GM23338 (cell line): ENCODE measurements at regions not wholly inside any gene's neighbourhood (a gene's known extent, or its start where the extent isn't known, plus 50 kb on each side); places are given as distances from the start of the nearest gene placed in this dataset.

Experiments
- ATAC-seq: fragments of 200-7000 bp; cut with Tn5 transposase; 3 replicates; pipeline ENCODE4 v1.9.1; 2020
- DNase-seq: peaks from one replicate; pipeline ENCODE4 v3.0.0-alpha.2; 2015; ENCODE audit warnings: low spot score
- H2AFZ ChIP-seq: fragments of 200-600 bp; sonication (generic); 2 replicates; pipeline ENCODE4 v1.8.0; 2016; ENCODE audit warnings: antibody characterized with exemption, mild to moderate bottlenecking, moderate library complexity
- H3F3A ChIP-seq: fragments of 200-600 bp; sonication (generic); replicated peaks from 2 replicates; pipeline ENCODE4 v1.8.0; 2017; ENCODE audit warnings: antibody characterized with exemption, mixed run types, low read depth
- H3K27ac ChIP-seq: fragments of 200-600 bp; sonication (generic); 2 replicates; pipeline ENCODE4 v1.6.1; 2016; ENCODE audit warnings: low read depth
- H3K27me3 ChIP-seq: fragments of 200-600 bp; sonication (generic); 2 replicates; pipeline ENCODE4 v1.8.0; 2016; ENCODE audit warnings: mild to moderate bottlenecking, mixed run types, moderate library complexity; ENCODE audit not compliant: insufficient read depth
- H3K36me3 ChIP-seq: fragments of 200-600 bp; sonication (generic); 2 replicates; pipeline ENCODE4 v1.8.0; 2016; ENCODE audit warnings: mild to moderate bottlenecking; ENCODE audit not compliant: insufficient read depth
- H3K4me1 ChIP-seq: fragments of 200-600 bp; sonication (generic); 2 replicates; pipeline ENCODE4 v1.8.0; 2016; ENCODE audit warnings: mild to moderate bottlenecking, moderate library complexity; ENCODE audit not compliant: insufficient read depth
- H3K4me2 ChIP-seq: fragments of 200-600 bp; sonication (generic); 2 replicates; pipeline ENCODE4 v1.7.1; 2017; ENCODE audit warnings: mixed run types
- H3K4me3 ChIP-seq: fragments of 200-600 bp; sonication (generic); 2 replicates; pipeline ENCODE4 v1.6.1; 2016; ENCODE audit warnings: mixed run types
- H3K79me2 ChIP-seq: fragments of 200-600 bp; sonication (generic); replicated peaks from 2 replicates; pipeline ENCODE4 v1.8.0; 2017; ENCODE audit warnings: mild to moderate bottlenecking; ENCODE audit not compliant: insufficient read depth
- H3K9me2 ChIP-seq: fragments of 200-600 bp; sonication (generic); 2 replicates; pipeline ENCODE4 v1.8.0; 2017; ENCODE audit not compliant: insufficient read depth
- H4K20me1 ChIP-seq: fragments of 200-600 bp; sonication (generic); replicated peaks from 2 replicates; pipeline ENCODE4 v1.8.0; 2017; ENCODE audit warnings: mild to moderate bottlenecking; ENCODE audit not compliant: insufficient read depth
- H3K27ac Mint-ChIP-seq: 2 replicates; pipeline ENCODE4 v1.8.0; 2020; ENCODE audit warnings: inconsistent platforms, mild to moderate bottlenecking, moderate library complexity, mixed read lengths
- H3K27me3 Mint-ChIP-seq: 3 replicates; pipeline ENCODE4 v1.8.0; 2022; ENCODE audit warnings: low read depth, mild to moderate bottlenecking, moderate library complexity, mixed read lengths, inconsistent platforms; ENCODE audit not compliant: insufficient read depth, poor library complexity
- H3K36me3 Mint-ChIP-seq: 3 replicates; pipeline ENCODE4 v1.8.0; 2021; ENCODE audit warnings: low read depth, mild to moderate bottlenecking, inconsistent platforms, moderate library complexity, mixed read lengths
- H3K4me1 Mint-ChIP-seq: 3 replicates; pipeline ENCODE4 v1.8.0; 2020; ENCODE audit warnings: mild to moderate bottlenecking, inconsistent platforms, mixed read lengths
- H3K4me3 Mint-ChIP-seq: 3 replicates; pipeline ENCODE4 v1.8.0; 2021; ENCODE audit warnings: moderate library complexity, mild to moderate bottlenecking, inconsistent platforms, mixed read lengths
- H3K9me3 Mint-ChIP-seq: 3 replicates; pipeline ENCODE4 v1.8.0; 2020; ENCODE audit warnings: moderate library complexity, mild to moderate bottlenecking, inconsistent platforms, mixed read lengths
- EZH2 ChIP-seq: fragments of 200-600 bp; sonication (generic); IDR thresholded peaks from one replicate; pipeline ENCODE4 v1.8.0; 2017; ENCODE audit warnings: antibody characterized with exemption, mild to moderate bottlenecking, low read depth; ENCODE audit not compliant: unreplicated experiment
- EZH2phosphoT487 ChIP-seq: fragments of 200-600 bp; sonication (generic); IDR thresholded peaks from one replicate; pipeline ENCODE4 v1.8.1; 2018; ENCODE audit warnings: antibody characterized with exemption; ENCODE audit not compliant: unreplicated experiment
- JUNB ChIP-seq: IDR thresholded peaks from one replicate; pipeline ENCODE4 v1.6.1; 2016; ENCODE audit warnings: antibody characterized with exemption; ENCODE audit not compliant: unreplicated experiment
- NANOG ChIP-seq: IDR thresholded peaks from 2 replicates; pipeline ENCODE4 v1.6.1; 2016; ENCODE audit warnings: antibody characterized with exemption, borderline replicate concordance
- POLR2AphosphoS5 ChIP-seq: IDR thresholded peaks from 2 replicates; pipeline ENCODE4 v1.6.1; 2016; ENCODE audit warnings: antibody characterized with exemption, low read depth
- STAT1 ChIP-seq: IDR thresholded peaks from one replicate; pipeline ENCODE4 v1.6.1; 2016; ENCODE audit warnings: antibody characterized with exemption; ENCODE audit not compliant: unreplicated experiment
- ZNF114 ChIP-seq: fragments of 250-450 bp; sonication (Bioruptor Pico); IDR thresholded peaks from 2 replicates; pipeline ENCODE4 v1.5.0; 2020; ENCODE audit warnings: mild to moderate bottlenecking, moderate library complexity
- ZNF331 ChIP-seq: fragments of 250-450 bp; sonication (Bioruptor Pico); IDR thresholded peaks from 2 replicates; pipeline ENCODE4 v1.5.0; 2020; ENCODE audit warnings: low read depth, mild to moderate bottlenecking, moderate library complexity
- TF ChIP-seq, protein P1 (sequence below): IDR thresholded peaks from 2 replicates; pipeline ENCODE4 v1.6.1; 2016; ENCODE audit warnings: antibody characterized with exemption
- TF ChIP-seq, protein P2 (sequence below): fragments of 250-450 bp; sonication (Bioruptor Pico); IDR thresholded peaks from 2 replicates; pipeline ENCODE4 v1.5.0; 2020; ENCODE audit warnings: mild to moderate bottlenecking, moderate library complexity
- TF ChIP-seq, protein P3 (sequence below): IDR thresholded peaks from one replicate; pipeline ENCODE4 v1.6.1; 2018; ENCODE audit warnings: antibody characterized with exemption; ENCODE audit not compliant: unreplicated experiment
- TF ChIP-seq, protein P4 (sequence below), 2 experiments: fragments of 200-600 bp in 1 of 2; sonication (generic) in 1 of 2; conservative IDR thresholded peaks; 2 replicates each; pipeline versions ENCODE4 v1.5.1 to v1.6.1; 2016 to 2017; ENCODE audit warnings: antibody characterized with exemption in 2 of 2, low read depth in 2 of 2, mild to moderate bottlenecking in 2 of 2, moderate library complexity in 1 of 2

DNA sequence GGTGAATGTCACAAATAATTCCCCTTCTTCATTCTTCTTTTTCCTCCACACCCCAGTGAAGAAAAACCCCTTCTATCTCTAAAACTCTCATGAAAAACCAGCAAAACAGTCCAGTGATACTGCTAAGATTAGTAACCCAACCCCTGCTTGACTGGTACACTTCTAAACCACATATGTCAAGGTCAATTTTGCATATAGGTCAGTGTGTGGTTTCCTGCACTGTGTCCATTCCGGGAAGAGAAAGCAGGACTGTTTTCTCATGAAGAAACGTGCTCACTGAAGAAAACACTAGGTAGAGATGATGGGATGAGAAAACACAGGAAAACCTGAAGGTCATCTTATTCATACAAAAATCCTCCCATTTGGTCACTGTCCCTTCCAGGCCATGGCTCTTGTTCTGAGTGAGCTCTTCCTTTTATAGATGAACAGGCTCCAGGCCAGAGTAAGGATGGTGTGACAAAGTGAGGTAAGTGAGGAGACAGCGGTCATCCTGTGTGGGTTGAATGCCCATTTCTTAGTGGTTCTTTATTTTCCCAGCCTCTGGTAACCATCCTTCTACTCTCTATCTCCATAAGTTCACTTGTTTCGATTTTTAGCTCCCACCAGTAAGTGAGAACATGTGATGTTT lies 122.7 kb downstream of the FASLG start:
- no peaks in the 10 kb centered on the region for H3K4me1 ChIP-seq
- H3K79me2 ChIP-seq = no peaks in the 10 kb centered on the region
- H2AFZ ChIP-seq = no peak overlapping the region
- H3K27ac Mint-ChIP-seq = no peak overlapping the region
- no peaks in the 10 kb centered on the region for H3K36me3 Mint-ChIP-seq
- DNase-seq = no peak
- H3K36me3 ChIP-seq = no peaks in the 10 kb centered on the region
- no peaks in the 10 kb centered on the region for H3F3A ChIP-seq
- ATAC-seq = no peak
- H3K4me3 Mint-ChIP-seq = no peak overlapping the region
- no peaks in the 10 kb centered on the region for H4K20me1 ChIP-seq
- H3K4me3 ChIP-seq = no peak overlapping the region
- no peaks in the 10 kb centered on the region; the same call in 1 of the 2 replicates for H3K9me2 ChIP-seq
- H3K27ac ChIP-seq = no peak overlapping the region
- TF ChIP-seq, protein P1, sequence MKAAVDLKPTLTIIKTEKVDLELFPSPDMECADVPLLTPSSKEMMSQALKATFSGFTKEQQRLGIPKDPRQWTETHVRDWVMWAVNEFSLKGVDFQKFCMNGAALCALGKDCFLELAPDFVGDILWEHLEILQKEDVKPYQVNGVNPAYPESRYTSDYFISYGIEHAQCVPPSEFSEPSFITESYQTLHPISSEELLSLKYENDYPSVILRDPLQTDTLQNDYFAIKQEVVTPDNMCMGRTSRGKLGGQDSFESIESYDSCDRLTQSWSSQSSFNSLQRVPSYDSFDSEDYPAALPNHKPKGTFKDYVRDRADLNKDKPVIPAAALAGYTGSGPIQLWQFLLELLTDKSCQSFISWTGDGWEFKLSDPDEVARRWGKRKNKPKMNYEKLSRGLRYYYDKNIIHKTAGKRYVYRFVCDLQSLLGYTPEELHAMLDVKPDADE = no peak
- TF ChIP-seq, protein P2, sequence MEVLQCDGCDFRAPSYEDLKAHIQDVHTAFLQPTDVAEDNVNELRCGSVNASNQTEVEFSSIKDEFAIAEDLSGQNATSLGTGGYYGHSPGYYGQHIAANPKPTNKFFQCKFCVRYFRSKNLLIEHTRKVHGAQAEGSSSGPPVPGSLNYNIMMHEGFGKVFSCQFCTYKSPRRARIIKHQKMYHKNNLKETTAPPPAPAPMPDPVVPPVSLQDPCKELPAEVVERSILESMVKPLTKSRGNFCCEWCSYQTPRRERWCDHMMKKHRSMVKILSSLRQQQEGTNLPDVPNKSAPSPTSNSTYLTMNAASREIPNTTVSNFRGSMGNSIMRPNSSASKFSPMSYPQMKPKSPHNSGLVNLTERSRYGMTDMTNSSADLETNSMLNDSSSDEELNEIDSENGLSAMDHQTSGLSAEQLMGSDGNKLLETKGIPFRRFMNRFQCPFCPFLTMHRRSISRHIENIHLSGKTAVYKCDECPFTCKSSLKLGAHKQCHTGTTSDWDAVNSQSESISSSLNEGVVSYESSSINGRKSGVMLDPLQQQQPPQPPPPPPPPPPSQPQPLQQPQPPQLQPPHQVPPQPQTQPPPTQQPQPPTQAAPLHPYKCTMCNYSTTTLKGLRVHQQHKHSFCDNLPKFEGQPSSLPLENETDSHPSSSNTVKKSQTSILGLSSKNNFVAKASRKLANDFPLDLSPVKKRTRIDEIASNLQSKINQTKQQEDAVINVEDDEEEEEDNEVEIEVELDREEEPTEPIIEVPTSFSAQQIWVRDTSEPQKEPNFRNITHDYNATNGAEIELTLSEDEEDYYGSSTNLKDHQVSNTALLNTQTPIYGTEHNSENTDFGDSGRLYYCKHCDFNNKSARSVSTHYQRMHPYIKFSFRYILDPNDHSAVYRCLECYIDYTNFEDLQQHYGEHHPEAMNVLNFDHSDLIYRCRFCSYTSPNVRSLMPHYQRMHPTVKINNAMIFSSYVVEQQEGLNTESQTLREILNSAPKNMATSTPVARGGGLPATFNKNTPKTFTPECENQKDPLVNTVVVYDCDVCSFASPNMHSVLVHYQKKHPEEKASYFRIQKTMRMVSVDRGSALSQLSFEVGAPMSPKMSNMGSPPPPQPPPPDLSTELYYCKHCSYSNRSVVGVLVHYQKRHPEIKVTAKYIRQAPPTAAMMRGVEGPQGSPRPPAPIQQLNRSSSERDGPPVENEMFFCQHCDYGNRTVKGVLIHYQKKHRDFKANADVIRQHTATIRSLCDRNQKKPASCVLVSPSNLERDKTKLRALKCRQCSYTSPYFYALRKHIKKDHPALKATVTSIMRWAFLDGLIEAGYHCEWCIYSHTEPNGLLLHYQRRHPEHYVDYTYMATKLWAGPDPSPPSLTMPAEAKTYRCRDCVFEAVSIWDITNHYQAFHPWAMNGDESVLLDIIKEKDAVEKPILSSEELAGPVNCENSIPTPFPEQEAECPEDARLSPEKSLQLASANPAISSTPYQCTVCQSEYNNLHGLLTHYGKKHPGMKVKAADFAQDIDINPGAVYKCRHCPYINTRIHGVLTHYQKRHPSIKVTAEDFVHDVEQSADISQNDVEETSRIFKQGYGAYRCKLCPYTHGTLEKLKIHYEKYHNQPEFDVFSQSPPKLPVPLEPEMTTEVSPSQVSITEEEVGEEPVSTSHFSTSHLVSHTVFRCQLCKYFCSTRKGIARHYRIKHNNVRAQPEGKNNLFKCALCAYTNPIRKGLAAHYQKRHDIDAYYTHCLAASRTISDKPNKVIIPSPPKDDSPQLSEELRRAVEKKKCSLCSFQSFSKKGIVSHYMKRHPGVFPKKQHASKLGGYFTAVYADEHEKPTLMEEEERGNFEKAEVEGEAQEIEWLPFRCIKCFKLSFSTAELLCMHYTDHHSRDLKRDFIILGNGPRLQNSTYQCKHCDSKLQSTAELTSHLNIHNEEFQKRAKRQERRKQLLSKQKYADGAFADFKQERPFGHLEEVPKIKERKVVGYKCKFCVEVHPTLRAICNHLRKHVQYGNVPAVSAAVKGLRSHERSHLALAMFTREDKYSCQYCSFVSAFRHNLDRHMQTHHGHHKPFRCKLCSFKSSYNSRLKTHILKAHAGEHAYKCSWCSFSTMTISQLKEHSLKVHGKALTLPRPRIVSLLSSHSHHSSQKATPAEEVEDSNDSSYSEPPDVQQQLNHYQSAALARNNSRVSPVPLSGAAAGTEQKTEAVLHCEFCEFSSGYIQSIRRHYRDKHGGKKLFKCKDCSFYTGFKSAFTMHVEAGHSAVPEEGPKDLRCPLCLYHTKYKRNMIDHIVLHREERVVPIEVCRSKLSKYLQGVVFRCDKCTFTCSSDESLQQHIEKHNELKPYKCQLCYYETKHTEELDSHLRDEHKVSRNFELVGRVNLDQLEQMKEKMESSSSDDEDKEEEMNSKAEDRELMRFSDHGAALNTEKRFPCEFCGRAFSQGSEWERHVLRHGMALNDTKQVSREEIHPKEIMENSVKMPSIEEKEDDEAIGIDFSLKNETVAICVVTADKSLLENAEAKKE (CRISPR knock-in tag) = no peak
- TF ChIP-seq ZNF331 (CRISPR knock-in tag) (no peak), JUNB (no peak), POLR2AphosphoS5 (no peak), NANOG (no peak), EZH2phosphoT487 (no peak), EZH2 (no peak), STAT1 (no peak), ZNF114 (no peak)
- TF ChIP-seq, protein P3, sequence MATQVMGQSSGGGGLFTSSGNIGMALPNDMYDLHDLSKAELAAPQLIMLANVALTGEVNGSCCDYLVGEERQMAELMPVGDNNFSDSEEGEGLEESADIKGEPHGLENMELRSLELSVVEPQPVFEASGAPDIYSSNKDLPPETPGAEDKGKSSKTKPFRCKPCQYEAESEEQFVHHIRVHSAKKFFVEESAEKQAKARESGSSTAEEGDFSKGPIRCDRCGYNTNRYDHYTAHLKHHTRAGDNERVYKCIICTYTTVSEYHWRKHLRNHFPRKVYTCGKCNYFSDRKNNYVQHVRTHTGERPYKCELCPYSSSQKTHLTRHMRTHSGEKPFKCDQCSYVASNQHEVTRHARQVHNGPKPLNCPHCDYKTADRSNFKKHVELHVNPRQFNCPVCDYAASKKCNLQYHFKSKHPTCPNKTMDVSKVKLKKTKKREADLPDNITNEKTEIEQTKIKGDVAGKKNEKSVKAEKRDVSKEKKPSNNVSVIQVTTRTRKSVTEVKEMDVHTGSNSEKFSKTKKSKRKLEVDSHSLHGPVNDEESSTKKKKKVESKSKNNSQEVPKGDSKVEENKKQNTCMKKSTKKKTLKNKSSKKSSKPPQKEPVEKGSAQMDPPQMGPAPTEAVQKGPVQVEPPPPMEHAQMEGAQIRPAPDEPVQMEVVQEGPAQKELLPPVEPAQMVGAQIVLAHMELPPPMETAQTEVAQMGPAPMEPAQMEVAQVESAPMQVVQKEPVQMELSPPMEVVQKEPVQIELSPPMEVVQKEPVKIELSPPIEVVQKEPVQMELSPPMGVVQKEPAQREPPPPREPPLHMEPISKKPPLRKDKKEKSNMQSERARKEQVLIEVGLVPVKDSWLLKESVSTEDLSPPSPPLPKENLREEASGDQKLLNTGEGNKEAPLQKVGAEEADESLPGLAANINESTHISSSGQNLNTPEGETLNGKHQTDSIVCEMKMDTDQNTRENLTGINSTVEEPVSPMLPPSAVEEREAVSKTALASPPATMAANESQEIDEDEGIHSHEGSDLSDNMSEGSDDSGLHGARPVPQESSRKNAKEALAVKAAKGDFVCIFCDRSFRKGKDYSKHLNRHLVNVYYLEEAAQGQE = no peak
- TF ChIP-seq, protein P4, sequence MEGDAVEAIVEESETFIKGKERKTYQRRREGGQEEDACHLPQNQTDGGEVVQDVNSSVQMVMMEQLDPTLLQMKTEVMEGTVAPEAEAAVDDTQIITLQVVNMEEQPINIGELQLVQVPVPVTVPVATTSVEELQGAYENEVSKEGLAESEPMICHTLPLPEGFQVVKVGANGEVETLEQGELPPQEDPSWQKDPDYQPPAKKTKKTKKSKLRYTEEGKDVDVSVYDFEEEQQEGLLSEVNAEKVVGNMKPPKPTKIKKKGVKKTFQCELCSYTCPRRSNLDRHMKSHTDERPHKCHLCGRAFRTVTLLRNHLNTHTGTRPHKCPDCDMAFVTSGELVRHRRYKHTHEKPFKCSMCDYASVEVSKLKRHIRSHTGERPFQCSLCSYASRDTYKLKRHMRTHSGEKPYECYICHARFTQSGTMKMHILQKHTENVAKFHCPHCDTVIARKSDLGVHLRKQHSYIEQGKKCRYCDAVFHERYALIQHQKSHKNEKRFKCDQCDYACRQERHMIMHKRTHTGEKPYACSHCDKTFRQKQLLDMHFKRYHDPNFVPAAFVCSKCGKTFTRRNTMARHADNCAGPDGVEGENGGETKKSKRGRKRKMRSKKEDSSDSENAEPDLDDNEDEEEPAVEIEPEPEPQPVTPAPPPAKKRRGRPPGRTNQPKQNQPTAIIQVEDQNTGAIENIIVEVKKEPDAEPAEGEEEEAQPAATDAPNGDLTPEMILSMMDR (conservative IDR thresholded peaks at IDR 0.05; ENCODE audit: low read depth in 2 of 2) = no peak
- no peaks in the 10 kb centered on the region for H3K27me3 Mint-ChIP-seq
- no peak overlapping the region for H3K4me2 ChIP-seq
- no peaks in the 10 kb centered on the region for H3K27me3 ChIP-seq
- H3K9me3 Mint-ChIP-seq = peaks cover 8% of the 10 kb centered on the region; the same call in 1 of the 3 replicates
- peaks cover 8% of the 10 kb centered on the region; the same call in 2 of the 3 replicates for H3K4me1 Mint-ChIP-seq
